MM.1S (cell line): ENCODE measurements at regions not wholly inside any gene's neighbourhood (a gene's known extent, or its start where the extent isn't known, plus 50 kb on each side); places are given as distances from the start of the nearest gene placed in this dataset.

ENCODE experiments used
- DNase-seq: peaks from one replicate; pipeline ENCODE4 v3.0.0-alpha.2; 2015
- H2AFZ ChIP-seq: fragments of 300-600 bp; sonication (generic); 2 replicates; pipeline ENCODE4 v1.6.0; 2016; ENCODE audit warnings: antibody characterized with exemption, low read length
- H3F3A ChIP-seq: fragments of 300-600 bp; sonication (generic); 2 replicates; pipeline ENCODE4 v1.6.1; 2016; ENCODE audit warnings: mild to moderate bottlenecking, antibody characterized with exemption, low read length, moderate library complexity, mixed read lengths; ENCODE audit not compliant: insufficient read depth
- H3K27ac ChIP-seq: fragments of 300-600 bp; sonication (generic); 2 replicates; pipeline ENCODE4 v1.5.1; 2016; ENCODE audit warnings: mild to moderate bottlenecking, low read length
- H3K27me3 ChIP-seq: fragments of 300-600 bp; sonication (generic); replicated peaks from 2 replicates; pipeline ENCODE4 v1.6.0; 2016; ENCODE audit warnings: low read length; ENCODE audit not compliant: insufficient read depth
- H3K36me3 ChIP-seq: fragments of 300-600 bp; sonication (generic); replicated peaks from 2 replicates; pipeline ENCODE4 v1.6.1; 2016; ENCODE audit warnings: mild to moderate bottlenecking, low read length, mixed read lengths; ENCODE audit not compliant: insufficient read depth
- H3K4me1 ChIP-seq: fragments of 300-600 bp; sonication (generic); 2 replicates; pipeline ENCODE4 v1.6.1; 2016; ENCODE audit warnings: low read length, mixed read lengths
- H3K4me2 ChIP-seq: fragments of 300-600 bp; sonication (generic); 2 replicates; pipeline ENCODE4 v1.6.0; 2016; ENCODE audit warnings: low read depth, low read length
- H3K4me3 ChIP-seq: fragments of 300-600 bp; sonication (generic); 2 replicates; pipeline ENCODE4 v1.5.1; 2016; ENCODE audit warnings: low read length, mixed read lengths
- H3K79me2 ChIP-seq: fragments of 300-600 bp; sonication (generic); 2 replicates; pipeline ENCODE4 v1.6.1; 2016; ENCODE audit warnings: mixed run types, low read length, mixed read lengths
- H3K9ac ChIP-seq: fragments of 300-600 bp; sonication (generic); 2 replicates; pipeline ENCODE4 v1.6.1; 2016; ENCODE audit warnings: low read length, mixed read lengths
- H3K9me2 ChIP-seq: fragments of 300-600 bp; sonication (generic); replicated peaks from 2 replicates; pipeline ENCODE4 v1.6.1; 2016; ENCODE audit warnings: mild to moderate bottlenecking, low read length, mixed read lengths; ENCODE audit not compliant: insufficient read depth
- H3K9me3 ChIP-seq: fragments of 300-600 bp; sonication (generic); replicated peaks from 2 replicates; pipeline ENCODE4 v1.6.1; 2016; ENCODE audit warnings: mild to moderate bottlenecking, low read length, mixed read lengths; ENCODE audit not compliant: insufficient read depth
- H4K20me1 ChIP-seq: fragments of 300-600 bp; sonication (generic); 2 replicates; pipeline ENCODE4 v1.6.1; 2016; ENCODE audit warnings: mild to moderate bottlenecking, low read length, moderate library complexity, mixed read lengths; ENCODE audit not compliant: insufficient read depth
- CTCF ChIP-seq: fragments of 300-600 bp; sonication (generic); IDR thresholded peaks from 2 replicates; pipeline ENCODE4 v1.5.1; 2016; ENCODE audit warnings: antibody characterized with exemption, low read length, mixed read lengths
- EZH2 ChIP-seq: fragments of 300-600 bp; sonication (generic); optimal IDR thresholded peaks from 2 replicates; pipeline ENCODE3; 2017; ENCODE audit warnings: low read depth, mild to moderate bottlenecking, antibody characterized with exemption, low read length, mixed read lengths
- EZH2phosphoT487 ChIP-seq: fragments of 300-600 bp; sonication (generic); IDR thresholded peaks from 2 replicates; pipeline ENCODE4 v1.6.1; 2018; ENCODE audit warnings: antibody characterized with exemption, low read length

- Histone ChIP-seq H3K27me3 (no peaks in the 10 kb centered on the region), H3K79me2 (no peaks in the 10 kb centered on the region), H2AFZ (no peak overlapping the region), H4K20me1 (no peaks in the 10 kb centered on the region), H3K4me3 (no peak overlapping the region), H3K36me3 (no peaks in the 10 kb centered on the region), H3K4me1 (no peaks in the 10 kb centered on the region), H3K9ac (no peak overlapping the region), H3K27ac (no peak overlapping the region), H3K9me2 (no peaks in the 10 kb centered on the region), H3F3A (no peaks in the 10 kb centered on the region), H3K4me2 (no peak overlapping the region), H3K9me3 (no peaks in the 10 kb centered on the region)
- no peak for TF ChIP-seq CTCF
- TF ChIP-seq EZH2: no peak
- no peak for TF ChIP-seq EZH2phosphoT487
- no peak for DNase-seq
Observed at GRCh38 chr21:27157097-27157496, 190.2 kb upstream of the ADAMTS5 start.

- no peaks in the 10 kb centered on the region for H3K9me2 ChIP-seq
- TF ChIP-seq CTCF (no peak), EZH2 (no peak), EZH2phosphoT487 (no peak)
- no peaks in the 10 kb centered on the region for H3K4me1 ChIP-seq
- no peak overlapping the region for H3K27ac ChIP-seq
- no peak overlapping the region for H3K4me3 ChIP-seq
- H4K20me1 ChIP-seq: no peaks in the 10 kb centered on the region
- no peaks in the 10 kb centered on the region for H3K27me3 ChIP-seq
- no peaks in the 10 kb centered on the region for H3K9me3 ChIP-seq
- H3F3A ChIP-seq: no peaks in the 10 kb centered on the region
- DNase-seq: no peak
- no peak overlapping the region for H3K9ac ChIP-seq
- H2AFZ ChIP-seq: no peak overlapping the region
- H3K36me3 ChIP-seq: no peaks in the 10 kb centered on the region
- H3K4me2 ChIP-seq: no peak overlapping the region
- no peaks in the 10 kb centered on the region for H3K79me2 ChIP-seq
Observed at GRCh38 chr21:27156666-27157065, 189.8 kb upstream of the ADAMTS5 start.

GRCh38 chr21:27155130-27155500, 188.2 kb upstream of the ADAMTS5 start:
- H2AFZ ChIP-seq: no peak overlapping the region
- no peak overlapping the region for H3K4me2 ChIP-seq
- H3K9me2 ChIP-seq: no peaks in the 10 kb centered on the region
- no peak overlapping the region for H3K9ac ChIP-seq
- no peaks in the 10 kb centered on the region for H4K20me1 ChIP-seq
- no peaks in the 10 kb centered on the region for H3K4me1 ChIP-seq
- no peaks in the 10 kb centered on the region for H3K9me3 ChIP-seq
- DNase-seq: no peak
- H3K4me3 ChIP-seq: no peak overlapping the region
- no peaks in the 10 kb centered on the region for H3K79me2 ChIP-seq
- no peaks in the 10 kb centered on the region for H3F3A ChIP-seq
- no peaks in the 10 kb centered on the region for H3K36me3 ChIP-seq
- TF ChIP-seq CTCF (no peak), EZH2 (no peak), EZH2phosphoT487 (no peak)
- H3K27ac ChIP-seq: no peak overlapping the region
- H3K27me3 ChIP-seq: no peaks in the 10 kb centered on the region
